ENCODE measurements at regions not wholly inside any gene's neighbourhood (a gene's known extent, or its start where the extent isn't known, plus 50 kb on each side); places are given as distances from the start of the nearest gene placed in this dataset.
A peak's percentile ranks its signal among the peaks of the same experiment; 100 is the strongest.

- no peak for DNase-seq
Measured at GRCh38 chrX:42149765-42150164, 226.4 kb upstream of the CASK start.

GRCh38 chrX:42149281-42149680 lies 225.9 kb upstream of the CASK start:
- DNase-seq: no peak

- no peak for DNase-seq
Measured at GRCh38 chrX:42143866-42144592, 220.7 kb upstream of the CASK start.

GRCh38 chrX:42140320-42140719 lies 217.0 kb upstream of the CASK start:
- no peak for DNase-seq

- no peak for DNase-seq
Measured at GRCh38 chrX:42135583-42136228, 212.4 kb upstream of the CASK start.

- DNase-seq: no peak
Measured at GRCh38 chrX:42131856-42132255, 208.5 kb upstream of the CASK start.

GRCh38 chrX:42129022-42129940 lies 205.9 kb upstream of the CASK start:
- no peak for DNase-seq

GRCh38 chrX:42128587-42128986 lies 205.2 kb upstream of the CASK start:
- DNase-seq: no peak

GRCh38 chrX:42128020-42128419 lies 204.7 kb upstream of the CASK start:
- DNase-seq: no peak

GRCh38 chrX:42127563-42127962 lies 204.2 kb upstream of the CASK start:
- DNase-seq: no peak

GRCh38 chrX:42123369-42123768 lies 200.0 kb upstream of the CASK start:
- no peak for DNase-seq

- DNase-seq: peak; percentile 0
Measured at GRCh38 chrX:42119076-42119475, 195.7 kb upstream of the CASK start.

- DNase-seq: no peak
Measured at GRCh38 chrX:42117318-42117717, 194.0 kb upstream of the CASK start.

GRCh38 chrX:42109428-42109827 lies 186.1 kb upstream of the CASK start:
- DNase-seq: no peak

GRCh38 chrX:42107495-42108488 lies 184.4 kb upstream of the CASK start:
- no peak for DNase-seq

- DNase-seq: no peak
Measured at GRCh38 chrX:42106556-42106955, 183.2 kb upstream of the CASK start.

- DNase-seq: no peak
Measured at GRCh38 chrX:42102586-42103282, 179.4 kb upstream of the CASK start.

- DNase-seq: no peak
Measured at GRCh38 chrX:42098900-42099299, 175.5 kb upstream of the CASK start.

GRCh38 chrX:42097486-42097885 lies 174.1 kb upstream of the CASK start:
- DNase-seq: no peak

GRCh38 chrX:42096265-42096920 lies 173.0 kb upstream of the CASK start:
- DNase-seq: no peak

GRCh38 chrX:42094218-42094617 lies 170.9 kb upstream of the CASK start:
- DNase-seq: no peak

All from NCI-H1092 (cell line).